ENCODE measurements at regions not wholly inside any gene's neighbourhood (a gene's known extent, or its start where the extent isn't known, plus 50 kb on each side); places are given as distances from the start of the nearest gene placed in this dataset.

DNA sequence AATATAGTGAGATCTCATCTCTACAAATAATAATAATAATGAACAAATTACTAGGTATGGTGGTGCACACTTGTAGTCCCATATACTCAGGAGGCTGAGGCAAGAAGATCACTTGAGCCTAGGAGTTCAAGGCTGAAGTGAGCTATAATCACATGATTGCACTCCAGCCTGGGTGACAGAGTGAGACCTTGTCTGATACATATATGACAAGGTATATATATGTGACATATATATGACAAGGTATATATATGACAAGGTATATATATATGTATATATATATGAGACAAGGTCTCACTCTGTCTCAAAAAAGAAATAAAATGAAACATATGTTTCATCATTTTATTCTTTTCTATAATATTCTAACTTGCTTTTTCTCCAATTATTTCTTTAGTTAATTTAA is 278.1 kb upstream of the TET2 start:
- TF ChIP-seq ZNF274 (IDR thresholded peaks at IDR 0.05; ENCODE audit: low read length) (no peak), ZNF274 (tag by site-specific recombination; IDR thresholded peaks at IDR 0.05; ENCODE audit: borderline replicate concordance) (no peak), PRDM1 (tag by site-specific recombination; IDR thresholded peaks at IDR 0.05) (no peak)
- Histone ChIP-seq H3K9me3 (ENCODE audit: control insufficient read depth, insufficient read depth, low read depth, low read length) (no peaks in the 10 kb centered on the region), H3K36me3 (ENCODE audit: control insufficient read depth in 2 of 2, insufficient read depth in 1 of 2, low read length in 2 of 2) (no peaks in the 10 kb centered on the region), H3K4me3 (ENCODE audit: low read depth, low read length) (no peak overlapping the region), H3K27ac (ENCODE audit: extremely low read depth, low read depth, low read length) (no peak overlapping the region), H3K4me1 (ENCODE audit: control insufficient read depth, insufficient read depth, low read length) (no peaks in the 10 kb centered on the region)
- CTCF ChIA-PET, result no interaction called here
- POLR2A ChIA-PET, result no interaction called here

DNA sequence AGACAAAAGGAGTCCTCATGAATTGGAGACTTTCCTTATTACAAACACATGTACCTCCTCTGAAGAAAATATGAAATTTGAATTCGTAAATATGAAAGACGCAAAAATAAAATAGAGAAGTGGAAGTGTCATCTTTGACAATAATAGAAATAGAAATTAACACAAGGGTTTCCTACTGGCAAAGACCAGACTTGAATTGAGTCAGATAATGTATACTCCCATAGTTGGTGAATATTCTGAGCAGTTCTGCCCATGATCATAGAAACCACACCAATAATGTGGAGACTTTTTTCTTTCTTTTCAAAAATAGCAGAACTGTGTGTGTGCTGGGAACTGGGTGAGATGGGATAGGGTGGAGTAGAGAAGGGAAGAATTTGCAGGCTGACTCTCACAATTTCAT is 277.7 kb upstream of the TET2 start:
- Histone ChIP-seq H3K9me3 (ENCODE audit: control insufficient read depth, insufficient read depth, low read depth, low read length) (no peaks in the 10 kb centered on the region), H3K4me1 (ENCODE audit: control insufficient read depth, insufficient read depth, low read length) (no peaks in the 10 kb centered on the region), H3K36me3 (ENCODE audit: control insufficient read depth in 2 of 2, insufficient read depth in 1 of 2, low read length in 2 of 2) (no peaks in the 10 kb centered on the region), H3K4me3 (ENCODE audit: low read depth, low read length) (no peak overlapping the region), H3K27ac (ENCODE audit: extremely low read depth, low read depth, low read length) (no peak overlapping the region)
- ChIA-PET POLR2A (no interaction called here), CTCF (no interaction called here)
- no peak for TF ChIP-seq RBAK (tag by site-specific recombination; IDR thresholded peaks at IDR 0.05)
- no peak for TF ChIP-seq KLF1 (tag by site-specific recombination; IDR thresholded peaks at IDR 0.05)
- no peak for TF ChIP-seq ZNF776 (tag by site-specific recombination; IDR thresholded peaks at IDR 0.05; ENCODE audit: borderline replicate concordance)
- TF ChIP-seq ZNF280C (tag by site-specific recombination; IDR thresholded peaks at IDR 0.05), result no peak
- no peak for TF ChIP-seq ZNF510 (tag by site-specific recombination; IDR thresholded peaks at IDR 0.05; ENCODE audit: insufficient replicate concordance)

DNA sequence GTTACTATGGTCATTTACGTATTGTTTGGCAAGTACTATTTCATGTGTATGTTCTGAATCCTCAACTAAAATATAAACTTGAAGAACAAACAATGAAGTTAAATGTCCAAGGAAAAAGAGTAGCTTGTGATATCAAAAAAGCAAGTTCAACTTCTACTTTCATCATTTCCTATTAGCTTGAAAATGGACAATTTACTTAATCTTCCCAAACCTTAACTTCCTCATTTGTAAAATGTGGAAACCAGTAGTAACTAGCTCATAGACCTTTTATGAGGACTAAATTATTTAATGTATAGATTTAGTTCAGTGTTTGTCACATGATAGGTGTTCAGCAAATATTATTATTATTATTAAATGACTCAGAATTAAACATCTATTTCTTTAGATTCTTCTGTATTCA is 276.8 kb upstream of the TET2 start:
- POLR2A ChIA-PET, result no interaction called here
- Histone ChIP-seq H3K9me3 (ENCODE audit: control insufficient read depth, insufficient read depth, low read depth, low read length) (no peaks in the 10 kb centered on the region), H3K36me3 (ENCODE audit: control insufficient read depth in 2 of 2, insufficient read depth in 1 of 2, low read length in 2 of 2) (no peaks in the 10 kb centered on the region), H3K27ac (ENCODE audit: extremely low read depth, low read depth, low read length) (no peak overlapping the region), H3K4me3 (ENCODE audit: low read depth, low read length) (no peak overlapping the region), H3K4me1 (ENCODE audit: control insufficient read depth, insufficient read depth, low read length) (no peaks in the 10 kb centered on the region)
- CTCF ChIA-PET, result no interaction called here
- TF ChIP-seq CTCF (tag by site-specific recombination; IDR thresholded peaks at IDR 0.05) (no peak), ZNF157 (tag by site-specific recombination; IDR thresholded peaks at IDR 0.05) (no peak), ZNF391 (tag by site-specific recombination; IDR thresholded peaks at IDR 0.05; ENCODE audit: borderline replicate concordance, low read depth) (no peak), ZNF76 (tag by site-specific recombination; IDR thresholded peaks at IDR 0.05; ENCODE audit: borderline replicate concordance, low read depth) (no peak), ZBTB20 (tag by site-specific recombination; IDR thresholded peaks at IDR 0.05) (no peak), ZNF660 (tag by site-specific recombination; IDR thresholded peaks at IDR 0.05) (no peak), ZNF549 (tag by site-specific recombination; IDR thresholded peaks at IDR 0.05) (no peak)

- Histone ChIP-seq H3K36me3 (ENCODE audit: control insufficient read depth in 2 of 2, insufficient read depth in 1 of 2, low read length in 2 of 2) (no peaks in the 10 kb centered on the region), H3K9me3 (ENCODE audit: control insufficient read depth, insufficient read depth, low read depth, low read length) (no peaks in the 10 kb centered on the region), H3K4me1 (ENCODE audit: control insufficient read depth, insufficient read depth, low read length) (no peaks in the 10 kb centered on the region), H3K27ac (ENCODE audit: extremely low read depth, low read depth, low read length) (no peak overlapping the region), H3K4me3 (ENCODE audit: low read depth, low read length) (no peak overlapping the region)
- ChIA-PET CTCF (no interaction called here), POLR2A (no interaction called here)
- TF ChIP-seq ZNF426 (tag by site-specific recombination; IDR thresholded peaks at IDR 0.05) (no peak), ZNF280D (tag by site-specific recombination; IDR thresholded peaks at IDR 0.05) (no peak), ZSCAN16 (tag by site-specific recombination; IDR thresholded peaks at IDR 0.05) (no peak), KLF8 (tag by site-specific recombination; IDR thresholded peaks at IDR 0.05) (no peak), ZNF660 (tag by site-specific recombination; IDR thresholded peaks at IDR 0.05) (no peak)
Measured at GRCh38 chr4:104870495-104871233, 276.0 kb upstream of the TET2 start.

Measured in HEK293 (cell line).